ENCODE measurements at regions not wholly inside any gene's neighbourhood (a gene's known extent, or its start where the extent isn't known, plus 50 kb on each side); places are given as distances from the start of the nearest gene placed in this dataset.

- no peak for DNase-seq
Measured at GRCh38 chr11:69348414-69349235, 54.7 kb downstream of the MYEOV start.

DNA sequence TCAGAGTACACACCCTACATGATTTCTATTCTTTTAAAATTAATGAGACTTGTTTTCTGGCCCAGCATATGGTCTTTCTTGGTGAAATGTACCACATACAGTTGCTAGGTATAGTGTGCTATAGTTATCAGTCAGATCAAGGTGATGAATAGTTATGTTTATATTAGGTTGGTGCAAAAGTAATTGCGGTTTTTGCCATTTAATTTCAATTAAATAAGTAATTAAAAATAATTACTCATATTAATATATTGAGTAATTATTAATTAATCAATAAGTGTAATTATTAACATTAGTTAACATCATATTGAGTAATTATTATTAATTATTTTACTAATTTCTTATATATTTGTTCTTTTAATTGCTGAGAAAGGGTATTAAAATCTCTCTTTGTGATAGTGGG, 56.1 kb downstream of the MYEOV start:
- DNase-seq = no peak

- no peak for DNase-seq
Measured at GRCh38 chr11:69350596-69350995, 56.6 kb downstream of the MYEOV start.

GRCh38 chr11:69351460-69351859, 57.5 kb downstream of the MYEOV start:
- no peak for DNase-seq

DNA sequence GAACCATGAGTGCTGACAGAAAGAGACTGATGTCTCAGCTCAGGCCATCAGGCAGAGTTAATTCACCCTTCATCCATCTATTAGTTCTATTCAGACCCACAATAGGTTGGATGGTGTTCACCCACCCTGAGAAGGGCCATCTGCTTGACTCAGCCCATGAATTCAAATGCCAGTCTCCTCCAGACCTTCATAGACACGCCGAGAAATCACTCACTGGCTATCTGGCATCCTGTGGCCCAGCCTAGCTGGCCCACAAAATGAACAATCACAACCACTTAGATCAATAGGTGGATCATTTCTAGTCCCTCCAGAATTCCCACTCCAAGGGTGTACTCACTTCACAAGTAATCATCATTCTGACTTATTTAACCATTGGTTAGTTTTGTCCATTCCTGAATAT, 58.2 kb downstream of the MYEOV start:
- no peak for DNase-seq

GRCh38 chr11:69352715-69353319, 58.9 kb downstream of the MYEOV start:
- DNase-seq = no peak

- no peak for DNase-seq
Measured at GRCh38 chr11:69353696-69354544, 60.0 kb downstream of the MYEOV start.

DNA sequence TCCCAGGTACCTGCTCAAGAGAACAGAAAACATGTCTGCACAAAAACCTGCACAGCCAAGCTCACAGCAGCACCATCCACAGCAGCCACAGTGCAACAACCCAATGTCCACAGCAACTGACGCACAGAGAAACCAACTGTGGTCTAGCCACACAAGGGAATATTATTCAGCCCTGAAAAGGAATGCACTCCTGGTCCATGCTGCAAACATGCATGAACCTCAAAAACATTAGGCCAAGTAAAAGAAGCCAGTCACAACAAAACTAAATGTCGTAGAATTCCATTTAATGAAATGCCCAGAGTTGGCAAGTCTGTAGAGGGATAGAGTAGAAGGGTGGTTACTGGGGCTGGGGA, 60.6 kb downstream of the MYEOV start:
- DNase-seq = no peak

GRCh38 chr11:69355346-69355940, 61.5 kb downstream of the MYEOV start:
- no peak for DNase-seq

GRCh38 chr11:69355959-69356702, 62.2 kb downstream of the MYEOV start:
- no peak for DNase-seq

DNA sequence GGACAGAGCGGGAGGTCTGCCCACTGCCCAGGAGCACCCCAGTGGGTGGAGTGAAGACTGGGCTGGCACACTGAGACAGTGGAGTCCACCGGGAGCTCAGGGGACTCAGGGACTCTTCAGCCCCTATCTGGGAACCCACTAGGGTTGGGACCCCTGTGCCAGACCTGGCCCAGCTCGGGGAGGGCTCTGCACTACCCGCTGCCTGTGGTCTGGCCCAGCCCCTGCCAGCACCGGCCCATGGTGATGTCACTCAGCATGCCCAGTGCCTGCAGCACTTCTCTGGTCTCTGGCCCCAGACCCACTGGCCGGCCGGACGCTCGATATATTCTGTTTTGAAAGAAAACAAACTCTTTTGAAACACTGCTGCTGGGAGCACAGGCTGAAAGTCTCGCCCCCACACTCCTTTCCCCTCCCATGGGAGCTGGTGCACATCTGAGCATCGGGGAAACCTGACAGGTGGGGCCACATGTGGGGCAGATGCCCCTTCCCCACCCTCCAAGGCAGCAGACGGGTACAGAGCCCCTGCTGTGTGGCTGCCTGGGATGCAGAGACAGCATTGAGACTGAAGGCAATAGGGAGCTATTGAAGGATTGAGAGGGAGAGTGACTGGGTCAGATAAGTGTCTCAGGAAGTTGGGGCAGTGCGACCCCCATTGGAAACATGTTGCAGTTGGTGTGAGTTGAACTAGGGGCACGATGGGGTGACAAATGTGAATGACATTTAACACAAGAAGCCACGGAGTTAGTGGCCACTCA, 62.9 kb downstream of the MYEOV start:
- no peak for DNase-seq

- no peak for DNase-seq
Measured at GRCh38 chr11:69357458-69358397, 63.8 kb downstream of the MYEOV start.

GRCh38 chr11:69358398-69359020, 64.6 kb downstream of the MYEOV start:
- no peak for DNase-seq

DNA sequence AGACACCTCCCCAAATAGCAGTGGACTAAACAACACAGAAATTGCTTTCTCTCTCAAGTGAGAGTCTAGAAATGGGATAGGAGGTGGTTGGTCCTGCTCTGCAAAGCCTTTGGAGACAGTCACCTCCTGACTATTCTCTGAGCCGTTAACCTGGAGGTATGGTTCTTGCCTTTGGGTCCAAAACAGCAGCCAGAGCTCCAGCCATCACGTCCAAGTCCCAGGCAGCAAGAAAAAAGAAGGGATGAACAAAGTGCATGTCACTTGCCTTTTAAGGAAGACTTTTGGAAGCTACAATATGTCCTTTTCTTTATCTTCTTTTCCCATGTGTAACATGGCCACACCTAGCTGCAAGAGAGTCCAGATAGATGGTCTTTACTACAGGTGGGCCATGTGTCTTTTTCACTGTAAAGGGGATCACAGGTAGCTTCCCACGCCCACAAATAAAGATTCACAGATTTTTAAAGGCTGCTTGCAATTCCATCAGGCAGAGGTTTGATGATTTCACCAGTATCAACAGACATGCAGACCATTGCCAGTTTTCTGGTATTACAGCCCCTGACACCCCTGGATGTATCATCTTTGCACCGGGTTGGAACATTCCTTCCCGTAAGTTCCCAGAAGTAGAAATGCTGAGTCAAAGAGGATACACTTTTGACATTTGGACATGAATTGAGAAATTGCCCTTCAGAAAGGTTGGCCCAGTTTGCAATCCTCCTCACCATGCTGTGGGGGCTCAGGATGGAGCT, 66.0 kb downstream of the MYEOV start:
- DNase-seq = no peak

DNA sequence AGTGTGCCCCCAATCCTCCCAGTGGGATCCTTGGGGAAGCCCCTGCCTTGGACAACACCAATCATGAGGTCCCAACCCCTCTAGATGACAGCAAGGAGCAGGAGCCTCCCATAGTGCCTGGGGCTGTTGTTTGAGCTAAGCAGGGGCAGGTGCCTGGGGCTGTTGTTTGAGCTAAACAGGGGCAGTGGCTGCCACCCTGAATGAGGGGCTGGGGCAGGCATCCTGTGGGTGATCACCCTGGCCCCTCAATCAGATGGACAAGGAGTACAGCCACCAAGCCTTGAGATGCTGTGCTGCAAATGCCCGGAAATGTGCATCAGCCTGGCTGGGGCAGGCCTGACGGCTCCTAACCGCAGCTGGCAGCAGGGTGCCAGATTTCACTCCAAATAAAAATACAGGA, 66.7 kb downstream of the MYEOV start:
- no peak for DNase-seq

GRCh38 chr11:69361048-69361447, 67.1 kb downstream of the MYEOV start:
- DNase-seq = no peak

GRCh38 chr11:69361466-69361865, 67.5 kb downstream of the MYEOV start:
- DNase-seq = no peak

DNA sequence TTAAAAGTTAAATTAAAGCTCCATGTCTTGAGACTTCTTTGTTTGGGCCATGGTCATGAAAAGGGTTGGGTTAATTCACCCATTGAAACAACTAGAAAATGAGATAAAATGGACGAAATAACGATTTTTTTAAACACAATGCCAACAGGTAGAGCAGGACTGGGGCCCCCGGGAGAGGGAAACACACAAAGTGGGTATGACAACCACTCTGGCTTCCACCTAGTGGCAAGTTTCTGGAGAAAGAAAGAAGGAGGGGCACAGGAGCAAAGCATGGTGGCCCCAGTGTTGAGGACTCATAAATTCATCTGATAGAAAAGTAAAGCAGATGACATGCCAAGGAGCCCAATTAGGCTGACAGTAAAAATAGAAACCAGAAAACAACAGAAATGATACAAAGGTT, 68.4 kb downstream of the MYEOV start:
- DNase-seq = no peak

GRCh38 chr11:69364921-69365320, 71.0 kb downstream of the MYEOV start:
- DNase-seq = no peak
